GM12878 (cell line): ENCODE measurements at regions not wholly inside any gene's neighbourhood (a gene's known extent, or its start where the extent isn't known, plus 50 kb on each side); places are given as distances from the start of the nearest gene placed in this dataset.

Source experiments
- POLR2AphosphoS5 ChIP-seq: IDR thresholded peaks from 2 replicates; pipeline ENCODE4 v1.6.1; 2011; ENCODE audit warnings: mild to moderate bottlenecking, low read length, inconsistent platforms
- RCOR1 ChIP-seq: conservative IDR thresholded peaks from 2 replicates; pipeline ENCODE4 v1.6.1; 2012; ENCODE audit warnings: low read depth, low read length, improper control_type of control experiment

- TF ChIP-seq RCOR1 (no peak), POLR2AphosphoS5 (no peak)
These were observed 876.2 kb upstream of the HS3ST1 start for GRCh38 chr4:12304905-12305304.
